GM23338 (cell line): ENCODE measurements at regions not wholly inside any gene's neighbourhood (a gene's known extent, or its start where the extent isn't known, plus 50 kb on each side); places are given as distances from the start of the nearest gene placed in this dataset.

Experiments used
- ATAC-seq: fragments of 200-7000 bp; cut with Tn5 transposase; 3 replicates; pipeline ENCODE4 v1.9.1; 2020
- DNase-seq: peaks from one replicate; pipeline ENCODE4 v3.0.0-alpha.2; 2015; ENCODE audit warnings: low spot score
- H2AFZ ChIP-seq: fragments of 200-600 bp; sonication (generic); 2 replicates; pipeline ENCODE4 v1.8.0; 2016; ENCODE audit warnings: antibody characterized with exemption, mild to moderate bottlenecking, moderate library complexity
- H3F3A ChIP-seq: fragments of 200-600 bp; sonication (generic); replicated peaks from 2 replicates; pipeline ENCODE4 v1.8.0; 2017; ENCODE audit warnings: antibody characterized with exemption, mixed run types, low read depth
- H3K27ac ChIP-seq: fragments of 200-600 bp; sonication (generic); 2 replicates; pipeline ENCODE4 v1.6.1; 2016; ENCODE audit warnings: low read depth
- H3K27me3 ChIP-seq: fragments of 200-600 bp; sonication (generic); 2 replicates; pipeline ENCODE4 v1.8.0; 2016; ENCODE audit warnings: mild to moderate bottlenecking, mixed run types, moderate library complexity; ENCODE audit not compliant: insufficient read depth
- H3K36me3 ChIP-seq: fragments of 200-600 bp; sonication (generic); 2 replicates; pipeline ENCODE4 v1.8.0; 2016; ENCODE audit warnings: mild to moderate bottlenecking; ENCODE audit not compliant: insufficient read depth
- H3K4me1 ChIP-seq: fragments of 200-600 bp; sonication (generic); 2 replicates; pipeline ENCODE4 v1.8.0; 2016; ENCODE audit warnings: mild to moderate bottlenecking, moderate library complexity; ENCODE audit not compliant: insufficient read depth
- H3K4me2 ChIP-seq: fragments of 200-600 bp; sonication (generic); 2 replicates; pipeline ENCODE4 v1.7.1; 2017; ENCODE audit warnings: mixed run types
- H3K4me3 ChIP-seq: fragments of 200-600 bp; sonication (generic); 2 replicates; pipeline ENCODE4 v1.6.1; 2016; ENCODE audit warnings: mixed run types
- H3K79me2 ChIP-seq: fragments of 200-600 bp; sonication (generic); replicated peaks from 2 replicates; pipeline ENCODE4 v1.8.0; 2017; ENCODE audit warnings: mild to moderate bottlenecking; ENCODE audit not compliant: insufficient read depth
- H3K9me2 ChIP-seq: fragments of 200-600 bp; sonication (generic); 2 replicates; pipeline ENCODE4 v1.8.0; 2017; ENCODE audit not compliant: insufficient read depth
- H4K20me1 ChIP-seq: fragments of 200-600 bp; sonication (generic); replicated peaks from 2 replicates; pipeline ENCODE4 v1.8.0; 2017; ENCODE audit warnings: mild to moderate bottlenecking; ENCODE audit not compliant: insufficient read depth
- H3K27ac Mint-ChIP-seq: 2 replicates; pipeline ENCODE4 v1.8.0; 2020; ENCODE audit warnings: inconsistent platforms, mild to moderate bottlenecking, moderate library complexity, mixed read lengths
- H3K27me3 Mint-ChIP-seq: 3 replicates; pipeline ENCODE4 v1.8.0; 2022; ENCODE audit warnings: low read depth, mild to moderate bottlenecking, moderate library complexity, mixed read lengths, inconsistent platforms; ENCODE audit not compliant: insufficient read depth, poor library complexity
- H3K36me3 Mint-ChIP-seq: 3 replicates; pipeline ENCODE4 v1.8.0; 2021; ENCODE audit warnings: low read depth, mild to moderate bottlenecking, inconsistent platforms, moderate library complexity, mixed read lengths
- H3K4me1 Mint-ChIP-seq: 3 replicates; pipeline ENCODE4 v1.8.0; 2020; ENCODE audit warnings: mild to moderate bottlenecking, inconsistent platforms, mixed read lengths
- H3K4me3 Mint-ChIP-seq: 3 replicates; pipeline ENCODE4 v1.8.0; 2021; ENCODE audit warnings: moderate library complexity, mild to moderate bottlenecking, inconsistent platforms, mixed read lengths
- H3K9me3 Mint-ChIP-seq: 3 replicates; pipeline ENCODE4 v1.8.0; 2020; ENCODE audit warnings: moderate library complexity, mild to moderate bottlenecking, inconsistent platforms, mixed read lengths
- CREB1 ChIP-seq: fragments of 250-450 bp; sonication (Bioruptor Pico); IDR thresholded peaks from 2 replicates; pipeline ENCODE4 v1.5.0; 2020; ENCODE audit warnings: low read depth, mild to moderate bottlenecking, moderate library complexity
- EZH2 ChIP-seq: fragments of 200-600 bp; sonication (generic); IDR thresholded peaks from one replicate; pipeline ENCODE4 v1.8.0; 2017; ENCODE audit warnings: antibody characterized with exemption, mild to moderate bottlenecking, low read depth; ENCODE audit not compliant: unreplicated experiment
- EZH2phosphoT487 ChIP-seq: fragments of 200-600 bp; sonication (generic); IDR thresholded peaks from one replicate; pipeline ENCODE4 v1.8.1; 2018; ENCODE audit warnings: antibody characterized with exemption; ENCODE audit not compliant: unreplicated experiment
- JUNB ChIP-seq: IDR thresholded peaks from one replicate; pipeline ENCODE4 v1.6.1; 2016; ENCODE audit warnings: antibody characterized with exemption; ENCODE audit not compliant: unreplicated experiment
- NANOG ChIP-seq: IDR thresholded peaks from 2 replicates; pipeline ENCODE4 v1.6.1; 2016; ENCODE audit warnings: antibody characterized with exemption, borderline replicate concordance
- POLR2AphosphoS5 ChIP-seq: IDR thresholded peaks from 2 replicates; pipeline ENCODE4 v1.6.1; 2016; ENCODE audit warnings: antibody characterized with exemption, low read depth
- STAT1 ChIP-seq: IDR thresholded peaks from one replicate; pipeline ENCODE4 v1.6.1; 2016; ENCODE audit warnings: antibody characterized with exemption; ENCODE audit not compliant: unreplicated experiment
- ZNF114 ChIP-seq: fragments of 250-450 bp; sonication (Bioruptor Pico); IDR thresholded peaks from 2 replicates; pipeline ENCODE4 v1.5.0; 2020; ENCODE audit warnings: mild to moderate bottlenecking, moderate library complexity
- ZNF331 ChIP-seq: fragments of 250-450 bp; sonication (Bioruptor Pico); IDR thresholded peaks from 2 replicates; pipeline ENCODE4 v1.5.0; 2020; ENCODE audit warnings: low read depth, mild to moderate bottlenecking, moderate library complexity
- TF ChIP-seq, protein P1 (sequence below): IDR thresholded peaks from one replicate; pipeline ENCODE4 v1.6.1; 2018; ENCODE audit warnings: antibody characterized with exemption; ENCODE audit not compliant: unreplicated experiment
- TF ChIP-seq, protein P2 (sequence below), 2 experiments: fragments of 200-600 bp in 1 of 2; sonication (generic) in 1 of 2; conservative IDR thresholded peaks; 2 replicates each; pipeline versions ENCODE4 v1.5.1 to v1.6.1; 2016 to 2017; ENCODE audit warnings: antibody characterized with exemption in 2 of 2, low read depth in 2 of 2, mild to moderate bottlenecking in 2 of 2, moderate library complexity in 1 of 2
- TF ChIP-seq, protein P3 (sequence below): fragments of 250-450 bp; sonication (Bioruptor Pico); IDR thresholded peaks from 2 replicates; pipeline ENCODE4 v1.5.0; 2020; ENCODE audit warnings: mild to moderate bottlenecking, moderate library complexity
- TF ChIP-seq, protein P4 (sequence below): IDR thresholded peaks from 2 replicates; pipeline ENCODE4 v1.6.1; 2016; ENCODE audit warnings: antibody characterized with exemption

DNA sequence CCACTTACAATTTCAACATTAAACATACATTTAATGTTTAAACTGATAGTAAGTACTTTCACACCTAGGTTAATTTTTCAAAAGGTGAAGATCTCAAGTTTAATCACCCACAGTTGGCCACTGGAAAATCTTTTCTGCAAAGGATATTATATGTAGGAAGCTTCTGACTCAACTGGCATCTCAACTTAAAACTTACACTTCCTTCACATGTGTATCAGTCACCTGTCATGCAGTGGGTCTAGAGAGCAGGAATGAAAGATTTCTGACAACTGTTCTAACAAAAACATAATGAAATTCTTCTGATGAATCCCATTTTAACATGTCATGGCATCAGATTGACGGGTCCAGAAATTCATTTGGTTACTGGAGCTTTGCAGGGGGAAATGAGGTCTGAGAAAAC, 192.8 kb downstream of the KLHL28 start:
- Mint-ChIP-seq H3K27ac (no peak overlapping the region; the same call in 1 of the 2 replicates), H3K4me3 (no peak overlapping the region), H3K9me3 (no peaks in the 10 kb centered on the region), H3K36me3 (no peaks in the 10 kb centered on the region), H3K4me1 (peaks cover 9% of the 10 kb centered on the region), H3K27me3 (no peaks in the 10 kb centered on the region)
- Histone ChIP-seq H3K27ac (no peak overlapping the region), H3K4me2 (no peak overlapping the region), H3K36me3 (no peaks in the 10 kb centered on the region), H4K20me1 (no peaks in the 10 kb centered on the region), H3K9me2 (no peaks in the 10 kb centered on the region), H2AFZ (no peak overlapping the region), H3K4me1 (no peaks in the 10 kb centered on the region), H3F3A (no peaks in the 10 kb centered on the region), H3K79me2 (no peaks in the 10 kb centered on the region), H3K4me3 (no peak overlapping the region), H3K27me3 (no peaks in the 10 kb centered on the region)
- no peak for TF ChIP-seq JUNB
- no peak for TF ChIP-seq CREB1
- TF ChIP-seq, protein P1, sequence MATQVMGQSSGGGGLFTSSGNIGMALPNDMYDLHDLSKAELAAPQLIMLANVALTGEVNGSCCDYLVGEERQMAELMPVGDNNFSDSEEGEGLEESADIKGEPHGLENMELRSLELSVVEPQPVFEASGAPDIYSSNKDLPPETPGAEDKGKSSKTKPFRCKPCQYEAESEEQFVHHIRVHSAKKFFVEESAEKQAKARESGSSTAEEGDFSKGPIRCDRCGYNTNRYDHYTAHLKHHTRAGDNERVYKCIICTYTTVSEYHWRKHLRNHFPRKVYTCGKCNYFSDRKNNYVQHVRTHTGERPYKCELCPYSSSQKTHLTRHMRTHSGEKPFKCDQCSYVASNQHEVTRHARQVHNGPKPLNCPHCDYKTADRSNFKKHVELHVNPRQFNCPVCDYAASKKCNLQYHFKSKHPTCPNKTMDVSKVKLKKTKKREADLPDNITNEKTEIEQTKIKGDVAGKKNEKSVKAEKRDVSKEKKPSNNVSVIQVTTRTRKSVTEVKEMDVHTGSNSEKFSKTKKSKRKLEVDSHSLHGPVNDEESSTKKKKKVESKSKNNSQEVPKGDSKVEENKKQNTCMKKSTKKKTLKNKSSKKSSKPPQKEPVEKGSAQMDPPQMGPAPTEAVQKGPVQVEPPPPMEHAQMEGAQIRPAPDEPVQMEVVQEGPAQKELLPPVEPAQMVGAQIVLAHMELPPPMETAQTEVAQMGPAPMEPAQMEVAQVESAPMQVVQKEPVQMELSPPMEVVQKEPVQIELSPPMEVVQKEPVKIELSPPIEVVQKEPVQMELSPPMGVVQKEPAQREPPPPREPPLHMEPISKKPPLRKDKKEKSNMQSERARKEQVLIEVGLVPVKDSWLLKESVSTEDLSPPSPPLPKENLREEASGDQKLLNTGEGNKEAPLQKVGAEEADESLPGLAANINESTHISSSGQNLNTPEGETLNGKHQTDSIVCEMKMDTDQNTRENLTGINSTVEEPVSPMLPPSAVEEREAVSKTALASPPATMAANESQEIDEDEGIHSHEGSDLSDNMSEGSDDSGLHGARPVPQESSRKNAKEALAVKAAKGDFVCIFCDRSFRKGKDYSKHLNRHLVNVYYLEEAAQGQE: no peak
- TF ChIP-seq, protein P2, sequence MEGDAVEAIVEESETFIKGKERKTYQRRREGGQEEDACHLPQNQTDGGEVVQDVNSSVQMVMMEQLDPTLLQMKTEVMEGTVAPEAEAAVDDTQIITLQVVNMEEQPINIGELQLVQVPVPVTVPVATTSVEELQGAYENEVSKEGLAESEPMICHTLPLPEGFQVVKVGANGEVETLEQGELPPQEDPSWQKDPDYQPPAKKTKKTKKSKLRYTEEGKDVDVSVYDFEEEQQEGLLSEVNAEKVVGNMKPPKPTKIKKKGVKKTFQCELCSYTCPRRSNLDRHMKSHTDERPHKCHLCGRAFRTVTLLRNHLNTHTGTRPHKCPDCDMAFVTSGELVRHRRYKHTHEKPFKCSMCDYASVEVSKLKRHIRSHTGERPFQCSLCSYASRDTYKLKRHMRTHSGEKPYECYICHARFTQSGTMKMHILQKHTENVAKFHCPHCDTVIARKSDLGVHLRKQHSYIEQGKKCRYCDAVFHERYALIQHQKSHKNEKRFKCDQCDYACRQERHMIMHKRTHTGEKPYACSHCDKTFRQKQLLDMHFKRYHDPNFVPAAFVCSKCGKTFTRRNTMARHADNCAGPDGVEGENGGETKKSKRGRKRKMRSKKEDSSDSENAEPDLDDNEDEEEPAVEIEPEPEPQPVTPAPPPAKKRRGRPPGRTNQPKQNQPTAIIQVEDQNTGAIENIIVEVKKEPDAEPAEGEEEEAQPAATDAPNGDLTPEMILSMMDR (conservative IDR thresholded peaks at IDR 0.05; ENCODE audit: low read depth in 2 of 2): no peak
- TF ChIP-seq NANOG: no peak
- no peak for TF ChIP-seq EZH2phosphoT487
- TF ChIP-seq ZNF114: no peak
- TF ChIP-seq STAT1: no peak
- TF ChIP-seq, protein P3, sequence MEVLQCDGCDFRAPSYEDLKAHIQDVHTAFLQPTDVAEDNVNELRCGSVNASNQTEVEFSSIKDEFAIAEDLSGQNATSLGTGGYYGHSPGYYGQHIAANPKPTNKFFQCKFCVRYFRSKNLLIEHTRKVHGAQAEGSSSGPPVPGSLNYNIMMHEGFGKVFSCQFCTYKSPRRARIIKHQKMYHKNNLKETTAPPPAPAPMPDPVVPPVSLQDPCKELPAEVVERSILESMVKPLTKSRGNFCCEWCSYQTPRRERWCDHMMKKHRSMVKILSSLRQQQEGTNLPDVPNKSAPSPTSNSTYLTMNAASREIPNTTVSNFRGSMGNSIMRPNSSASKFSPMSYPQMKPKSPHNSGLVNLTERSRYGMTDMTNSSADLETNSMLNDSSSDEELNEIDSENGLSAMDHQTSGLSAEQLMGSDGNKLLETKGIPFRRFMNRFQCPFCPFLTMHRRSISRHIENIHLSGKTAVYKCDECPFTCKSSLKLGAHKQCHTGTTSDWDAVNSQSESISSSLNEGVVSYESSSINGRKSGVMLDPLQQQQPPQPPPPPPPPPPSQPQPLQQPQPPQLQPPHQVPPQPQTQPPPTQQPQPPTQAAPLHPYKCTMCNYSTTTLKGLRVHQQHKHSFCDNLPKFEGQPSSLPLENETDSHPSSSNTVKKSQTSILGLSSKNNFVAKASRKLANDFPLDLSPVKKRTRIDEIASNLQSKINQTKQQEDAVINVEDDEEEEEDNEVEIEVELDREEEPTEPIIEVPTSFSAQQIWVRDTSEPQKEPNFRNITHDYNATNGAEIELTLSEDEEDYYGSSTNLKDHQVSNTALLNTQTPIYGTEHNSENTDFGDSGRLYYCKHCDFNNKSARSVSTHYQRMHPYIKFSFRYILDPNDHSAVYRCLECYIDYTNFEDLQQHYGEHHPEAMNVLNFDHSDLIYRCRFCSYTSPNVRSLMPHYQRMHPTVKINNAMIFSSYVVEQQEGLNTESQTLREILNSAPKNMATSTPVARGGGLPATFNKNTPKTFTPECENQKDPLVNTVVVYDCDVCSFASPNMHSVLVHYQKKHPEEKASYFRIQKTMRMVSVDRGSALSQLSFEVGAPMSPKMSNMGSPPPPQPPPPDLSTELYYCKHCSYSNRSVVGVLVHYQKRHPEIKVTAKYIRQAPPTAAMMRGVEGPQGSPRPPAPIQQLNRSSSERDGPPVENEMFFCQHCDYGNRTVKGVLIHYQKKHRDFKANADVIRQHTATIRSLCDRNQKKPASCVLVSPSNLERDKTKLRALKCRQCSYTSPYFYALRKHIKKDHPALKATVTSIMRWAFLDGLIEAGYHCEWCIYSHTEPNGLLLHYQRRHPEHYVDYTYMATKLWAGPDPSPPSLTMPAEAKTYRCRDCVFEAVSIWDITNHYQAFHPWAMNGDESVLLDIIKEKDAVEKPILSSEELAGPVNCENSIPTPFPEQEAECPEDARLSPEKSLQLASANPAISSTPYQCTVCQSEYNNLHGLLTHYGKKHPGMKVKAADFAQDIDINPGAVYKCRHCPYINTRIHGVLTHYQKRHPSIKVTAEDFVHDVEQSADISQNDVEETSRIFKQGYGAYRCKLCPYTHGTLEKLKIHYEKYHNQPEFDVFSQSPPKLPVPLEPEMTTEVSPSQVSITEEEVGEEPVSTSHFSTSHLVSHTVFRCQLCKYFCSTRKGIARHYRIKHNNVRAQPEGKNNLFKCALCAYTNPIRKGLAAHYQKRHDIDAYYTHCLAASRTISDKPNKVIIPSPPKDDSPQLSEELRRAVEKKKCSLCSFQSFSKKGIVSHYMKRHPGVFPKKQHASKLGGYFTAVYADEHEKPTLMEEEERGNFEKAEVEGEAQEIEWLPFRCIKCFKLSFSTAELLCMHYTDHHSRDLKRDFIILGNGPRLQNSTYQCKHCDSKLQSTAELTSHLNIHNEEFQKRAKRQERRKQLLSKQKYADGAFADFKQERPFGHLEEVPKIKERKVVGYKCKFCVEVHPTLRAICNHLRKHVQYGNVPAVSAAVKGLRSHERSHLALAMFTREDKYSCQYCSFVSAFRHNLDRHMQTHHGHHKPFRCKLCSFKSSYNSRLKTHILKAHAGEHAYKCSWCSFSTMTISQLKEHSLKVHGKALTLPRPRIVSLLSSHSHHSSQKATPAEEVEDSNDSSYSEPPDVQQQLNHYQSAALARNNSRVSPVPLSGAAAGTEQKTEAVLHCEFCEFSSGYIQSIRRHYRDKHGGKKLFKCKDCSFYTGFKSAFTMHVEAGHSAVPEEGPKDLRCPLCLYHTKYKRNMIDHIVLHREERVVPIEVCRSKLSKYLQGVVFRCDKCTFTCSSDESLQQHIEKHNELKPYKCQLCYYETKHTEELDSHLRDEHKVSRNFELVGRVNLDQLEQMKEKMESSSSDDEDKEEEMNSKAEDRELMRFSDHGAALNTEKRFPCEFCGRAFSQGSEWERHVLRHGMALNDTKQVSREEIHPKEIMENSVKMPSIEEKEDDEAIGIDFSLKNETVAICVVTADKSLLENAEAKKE (CRISPR knock-in tag): no peak
- no peak for TF ChIP-seq ZNF331
- TF ChIP-seq, protein P4, sequence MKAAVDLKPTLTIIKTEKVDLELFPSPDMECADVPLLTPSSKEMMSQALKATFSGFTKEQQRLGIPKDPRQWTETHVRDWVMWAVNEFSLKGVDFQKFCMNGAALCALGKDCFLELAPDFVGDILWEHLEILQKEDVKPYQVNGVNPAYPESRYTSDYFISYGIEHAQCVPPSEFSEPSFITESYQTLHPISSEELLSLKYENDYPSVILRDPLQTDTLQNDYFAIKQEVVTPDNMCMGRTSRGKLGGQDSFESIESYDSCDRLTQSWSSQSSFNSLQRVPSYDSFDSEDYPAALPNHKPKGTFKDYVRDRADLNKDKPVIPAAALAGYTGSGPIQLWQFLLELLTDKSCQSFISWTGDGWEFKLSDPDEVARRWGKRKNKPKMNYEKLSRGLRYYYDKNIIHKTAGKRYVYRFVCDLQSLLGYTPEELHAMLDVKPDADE: no peak
- TF ChIP-seq POLR2AphosphoS5: no peak
- TF ChIP-seq EZH2: no peak
- DNase-seq: no peak
- ATAC-seq: no peak
